ENCODE measurements at regions not wholly inside any gene's neighbourhood (a gene's known extent, or its start where the extent isn't known, plus 50 kb on each side); places are given as distances from the start of the nearest gene placed in this dataset.

GRCh38 chr1:187464320-187464719, 635.6 kb downstream of the PLA2G4A start:
- Histone ChIP-seq H2BK5ac (ENCODE audit: low read length) (no peak overlapping the region), H3K79me2 (ENCODE audit: control insufficient read depth, insufficient read depth, low read length) (no peaks in the 10 kb centered on the region), H3K4me2 (ENCODE audit: low read length) (no peak overlapping the region), H3K56ac (ENCODE audit: low read length) (no peak overlapping the region), H2BK15ac (replicated peaks; ENCODE audit: low read depth) (no peak overlapping the region), H4K5ac (ENCODE audit: low read length) (no peak overlapping the region), H3K18ac (ENCODE audit: low read length) (no peak overlapping the region), H3K36me3 (ENCODE audit: control insufficient read depth, insufficient read depth, low read length) (no peaks in the 10 kb centered on the region), H2AK5ac (ENCODE audit: low read length) (no peak overlapping the region), H3K27me3 (ENCODE audit: insufficient read depth, low read length, poor library complexity) (no peaks in the 10 kb centered on the region), H3K79me1 (ENCODE audit: low read length) (no peaks in the 10 kb centered on the region), H3K4ac (ENCODE audit: low read depth, low read length) (no peak overlapping the region), H3K27ac (ENCODE audit: low read depth, low read length) (no peak overlapping the region), H2BK120ac (ENCODE audit: low read depth, low read length) (no peak overlapping the region), H3K9ac (ENCODE audit: low read length) (no peak overlapping the region), H3K4me1 (ENCODE audit: control insufficient read depth, low read depth, low read length) (no peaks in the 10 kb centered on the region), H4K8ac (ENCODE audit: low read depth, low read length) (no peak overlapping the region), H3K4me3 (ENCODE audit: low read length) (no peak overlapping the region), H3K23ac (ENCODE audit: low read length) (no peak overlapping the region)
- no CpG with 5 or more reads among the region's 1 CpG for WGBS (ENCODE audit: extremely low coverage, insufficient coverage, low lambda C conversion rate)
- no peak for DNase-seq

GRCh38 chr1:187465441-187465840, 636.7 kb downstream of the PLA2G4A start:
- Histone ChIP-seq H3K79me2 (ENCODE audit: control insufficient read depth, insufficient read depth, low read length) (no peaks in the 10 kb centered on the region), H3K4me1 (ENCODE audit: control insufficient read depth, low read depth, low read length) (no peaks in the 10 kb centered on the region), H3K18ac (ENCODE audit: low read length) (no peak overlapping the region), H3K9ac (ENCODE audit: low read length) (no peak overlapping the region), H2BK5ac (ENCODE audit: low read length) (no peak overlapping the region), H3K27ac (ENCODE audit: low read depth, low read length) (no peak overlapping the region), H4K5ac (ENCODE audit: low read length) (no peak overlapping the region), H3K27me3 (ENCODE audit: insufficient read depth, low read length, poor library complexity) (no peaks in the 10 kb centered on the region), H3K79me1 (ENCODE audit: low read length) (no peaks in the 10 kb centered on the region), H3K4me2 (ENCODE audit: low read length) (no peak overlapping the region), H2BK120ac (ENCODE audit: low read depth, low read length) (no peak overlapping the region), H3K4ac (ENCODE audit: low read depth, low read length) (no peak overlapping the region), H2AK5ac (ENCODE audit: low read length) (no peak overlapping the region), H3K36me3 (ENCODE audit: control insufficient read depth, insufficient read depth, low read length) (no peaks in the 10 kb centered on the region), H4K8ac (ENCODE audit: low read depth, low read length) (no peak overlapping the region), H2BK15ac (replicated peaks; ENCODE audit: low read depth) (no peak overlapping the region), H3K4me3 (ENCODE audit: low read length) (no peak overlapping the region), H3K23ac (ENCODE audit: low read length) (no peak overlapping the region), H3K56ac (ENCODE audit: low read length) (no peak overlapping the region)
- no peak for DNase-seq
- WGBS (ENCODE audit: extremely low coverage, insufficient coverage, low lambda C conversion rate), result no CpG with 5 or more reads among the region's 2 CpGs

DNA sequence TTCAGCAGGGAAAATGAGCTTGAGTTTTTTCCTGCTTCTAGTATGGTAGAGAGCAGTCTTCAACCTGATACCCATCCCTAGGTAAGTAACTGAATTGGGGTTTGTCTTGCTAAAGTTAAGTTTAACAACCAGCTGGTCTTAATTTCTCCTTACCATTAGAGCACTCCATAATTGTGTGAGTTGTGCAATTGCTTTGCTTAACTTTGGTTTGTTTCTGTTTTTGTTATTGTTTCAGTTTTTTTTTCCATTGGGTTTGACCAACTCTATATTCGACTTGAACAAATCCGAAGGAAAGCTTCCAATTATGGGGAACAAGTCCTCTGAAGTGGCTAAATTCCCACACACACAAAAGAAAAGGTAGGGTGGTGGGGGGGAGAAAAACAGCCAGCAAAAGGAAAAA, 641.1 kb downstream of the PLA2G4A start:
- Histone ChIP-seq H3K36me3 (ENCODE audit: control insufficient read depth, insufficient read depth, low read length) (no peaks in the 10 kb centered on the region), H4K8ac (ENCODE audit: low read depth, low read length) (no peak overlapping the region), H3K4me1 (ENCODE audit: control insufficient read depth, low read depth, low read length) (no peaks in the 10 kb centered on the region), H3K9ac (ENCODE audit: low read length) (no peak overlapping the region), H3K4ac (ENCODE audit: low read depth, low read length) (no peak overlapping the region), H2BK120ac (ENCODE audit: low read depth, low read length) (no peak overlapping the region), H2BK15ac (replicated peaks; ENCODE audit: low read depth) (no peak overlapping the region), H3K56ac (ENCODE audit: low read length) (no peak overlapping the region), H2BK5ac (ENCODE audit: low read length) (no peak overlapping the region), H3K4me3 (ENCODE audit: low read length) (no peak overlapping the region), H4K5ac (ENCODE audit: low read length) (no peak overlapping the region), H3K79me2 (ENCODE audit: control insufficient read depth, insufficient read depth, low read length) (no peaks in the 10 kb centered on the region), H3K4me2 (ENCODE audit: low read length) (no peak overlapping the region), H2AK5ac (ENCODE audit: low read length) (no peak overlapping the region), H3K27me3 (ENCODE audit: insufficient read depth, low read length, poor library complexity) (no peaks in the 10 kb centered on the region), H3K27ac (ENCODE audit: low read depth, low read length) (no peak overlapping the region), H3K18ac (ENCODE audit: low read length) (no peak overlapping the region), H3K23ac (ENCODE audit: low read length) (no peak overlapping the region), H3K79me1 (ENCODE audit: low read length) (no peaks in the 10 kb centered on the region)
- no CpG with 5 or more reads among the region's 2 CpGs for WGBS (ENCODE audit: extremely low coverage, insufficient coverage, low lambda C conversion rate)
- no peak for DNase-seq

- no peaks in the 10 kb centered on the region for H3K79me2 ChIP-seq (ENCODE audit: control insufficient read depth, insufficient read depth, low read length)
- no peak overlapping the region for H2BK120ac ChIP-seq (ENCODE audit: low read depth, low read length)
- no peaks in the 10 kb centered on the region for H3K4me1 ChIP-seq (ENCODE audit: control insufficient read depth, low read depth, low read length)
- no peak for DNase-seq
- no peak overlapping the region for H3K27ac ChIP-seq (ENCODE audit: low read depth, low read length)
- H3K27me3 ChIP-seq (ENCODE audit: insufficient read depth, low read length, poor library complexity), result no peaks in the 10 kb centered on the region
- H3K4me3 ChIP-seq (ENCODE audit: low read length), result no peak overlapping the region
- no peak overlapping the region for H3K56ac ChIP-seq (ENCODE audit: low read length)
- H3K9ac ChIP-seq (ENCODE audit: low read length), result no peak overlapping the region
- H3K4me2 ChIP-seq (ENCODE audit: low read length), result no peak overlapping the region
- no peak overlapping the region for H4K8ac ChIP-seq (ENCODE audit: low read depth, low read length)
- no CpG with 5 or more reads among the region's 2 CpGs for WGBS (ENCODE audit: extremely low coverage, insufficient coverage, low lambda C conversion rate)
- no peak overlapping the region for H3K18ac ChIP-seq (ENCODE audit: low read length)
- H3K79me1 ChIP-seq (ENCODE audit: low read length), result no peaks in the 10 kb centered on the region
- no peak overlapping the region for H2BK5ac ChIP-seq (ENCODE audit: low read length)
- H2AK5ac ChIP-seq (ENCODE audit: low read length), result no peak overlapping the region
- H3K23ac ChIP-seq (ENCODE audit: low read length), result no peak overlapping the region
- H3K4ac ChIP-seq (ENCODE audit: low read depth, low read length), result no peak overlapping the region
- no peaks in the 10 kb centered on the region for H3K36me3 ChIP-seq (ENCODE audit: control insufficient read depth, insufficient read depth, low read length)
- H2BK15ac ChIP-seq (replicated peaks; ENCODE audit: low read depth), result no peak overlapping the region
- H4K5ac ChIP-seq (ENCODE audit: low read length), result no peak overlapping the region
Measured at GRCh38 chr1:187471555-187471954, 642.8 kb downstream of the PLA2G4A start.

DNA sequence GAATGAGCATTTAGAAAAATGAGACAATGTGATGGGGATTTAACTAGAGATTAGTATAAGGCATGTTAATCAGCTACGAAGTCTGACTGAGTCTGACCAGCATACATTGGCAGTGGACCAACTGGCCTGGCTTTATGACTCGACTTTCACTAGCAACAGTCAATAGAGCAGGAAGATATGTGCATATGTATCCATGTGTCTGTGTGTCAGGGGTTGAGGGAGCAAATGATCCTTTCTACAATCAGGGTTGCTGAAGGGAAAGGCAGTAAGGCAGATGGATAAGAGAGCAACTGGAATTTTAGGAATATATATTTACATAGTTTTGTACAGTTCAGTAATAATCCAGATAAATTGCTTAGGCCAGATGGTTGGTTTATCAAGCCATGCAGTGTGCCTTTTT, 645.6 kb downstream of the PLA2G4A start:
- Histone ChIP-seq H3K79me1 (ENCODE audit: low read length) (no peaks in the 10 kb centered on the region), H3K27me3 (ENCODE audit: insufficient read depth, low read length, poor library complexity) (no peaks in the 10 kb centered on the region), H3K4ac (ENCODE audit: low read depth, low read length) (no peak overlapping the region), H3K23ac (ENCODE audit: low read length) (no peak overlapping the region), H3K4me3 (ENCODE audit: low read length) (no peak overlapping the region), H3K56ac (ENCODE audit: low read length) (no peak overlapping the region), H2AK5ac (ENCODE audit: low read length) (no peak overlapping the region), H2BK5ac (ENCODE audit: low read length) (no peak overlapping the region), H3K79me2 (ENCODE audit: control insufficient read depth, insufficient read depth, low read length) (no peaks in the 10 kb centered on the region), H4K5ac (ENCODE audit: low read length) (no peak overlapping the region), H3K4me1 (ENCODE audit: control insufficient read depth, low read depth, low read length) (no peaks in the 10 kb centered on the region), H3K4me2 (ENCODE audit: low read length) (no peak overlapping the region), H2BK15ac (replicated peaks; ENCODE audit: low read depth) (no peak overlapping the region), H3K18ac (ENCODE audit: low read length) (no peak overlapping the region), H3K9ac (ENCODE audit: low read length) (no peak overlapping the region), H2BK120ac (ENCODE audit: low read depth, low read length) (no peak overlapping the region), H4K8ac (ENCODE audit: low read depth, low read length) (no peak overlapping the region), H3K36me3 (ENCODE audit: control insufficient read depth, insufficient read depth, low read length) (no peaks in the 10 kb centered on the region), H3K27ac (ENCODE audit: low read depth, low read length) (no peak overlapping the region)
- no peak for DNase-seq
- WGBS (ENCODE audit: extremely low coverage, insufficient coverage, low lambda C conversion rate), result no CpG with 5 or more reads among the region's 2 CpGs

GRCh38 chr1:187476671-187477070, 647.9 kb downstream of the PLA2G4A start:
- Histone ChIP-seq H3K27ac (ENCODE audit: low read depth, low read length) (no peak overlapping the region), H2AK5ac (ENCODE audit: low read length) (no peak overlapping the region), H3K18ac (ENCODE audit: low read length) (no peak overlapping the region), H2BK120ac (ENCODE audit: low read depth, low read length) (no peak overlapping the region), H4K8ac (ENCODE audit: low read depth, low read length) (no peak overlapping the region), H3K4me3 (ENCODE audit: low read length) (no peak overlapping the region), H3K79me2 (ENCODE audit: control insufficient read depth, insufficient read depth, low read length) (no peaks in the 10 kb centered on the region), H3K4me1 (ENCODE audit: control insufficient read depth, low read depth, low read length) (no peaks in the 10 kb centered on the region), H3K56ac (ENCODE audit: low read length) (no peak overlapping the region), H3K23ac (ENCODE audit: low read length) (no peak overlapping the region), H2BK15ac (replicated peaks; ENCODE audit: low read depth) (no peak overlapping the region), H3K27me3 (ENCODE audit: insufficient read depth, low read length, poor library complexity) (no peaks in the 10 kb centered on the region), H3K4ac (ENCODE audit: low read depth, low read length) (no peak overlapping the region), H3K9ac (ENCODE audit: low read length) (no peak overlapping the region), H2BK5ac (ENCODE audit: low read length) (no peak overlapping the region), H3K4me2 (ENCODE audit: low read length) (no peak overlapping the region), H4K5ac (ENCODE audit: low read length) (no peak overlapping the region), H3K79me1 (ENCODE audit: low read length) (no peaks in the 10 kb centered on the region), H3K36me3 (ENCODE audit: control insufficient read depth, insufficient read depth, low read length) (no peaks in the 10 kb centered on the region)
- WGBS (ENCODE audit: extremely low coverage, insufficient coverage, low lambda C conversion rate), result no CpG with 5 or more reads among the region's 3 CpGs
- DNase-seq, result no peak
